HepG2 (cell line): ENCODE measurements at regions not wholly inside any gene's neighbourhood (a gene's known extent, or its start where the extent isn't known, plus 50 kb on each side); places are given as distances from the start of the nearest gene placed in this dataset.

Experiments used
- ATAC-seq: fragments of 200-7000 bp; cut with Tn5 transposase; 3 replicates; pipeline ENCODE4 v1.9.1; 2020; ENCODE audit warnings: mild to moderate bottlenecking, moderate library complexity
- BruUV-seq: library from RNA; stranded (reverse); fragments of 400-500 nt; replicated peaks from 2 replicates; lab custom pipeline; 2021; lab: Mats Ljungman, UMichigan
- CTCF ChIA-PET: fragments of 300-600 bp; formaldehyde crosslinking; extraction: SDS; loops from one replicate; lab custom pipeline; 2021; ENCODE audit warnings: low total read pairs, inconsistent platforms, low intra/inter-chr PET ratio; lab: Yijun Ruan, JAX
- POLR2A ChIA-PET: fragments of 350-600 bp; sonication (Branson Sonifier 250); formaldehyde crosslinking; loops from one replicate; lab custom pipeline; 2020; ENCODE audit warnings: antibody characterized with exemption, inconsistent platforms; lab: Yijun Ruan, JAX
- DNase-seq: peaks from one replicate; pipeline ENCODE4 v3.0.0-alpha.2; 2015; ENCODE audit warnings: low spot score
- FAIRE-seq: peaks from 3 replicates; lab custom pipeline; 2011; peaks lifted over from hg19 to GRCh38; lab: Jason Lieb, UNC
- H2AFZ ChIP-seq: one replicate; pipeline ENCODE4 v1.6.1; 2011; ENCODE audit warnings: low read length, inconsistent platforms
- H3K27ac ChIP-seq: fragments of 300-600 bp; 3 replicates; pipeline ENCODE4 v1.8.0; 2011; ENCODE audit warnings: mixed run types, mild to moderate bottlenecking, mixed read lengths, low read length, inconsistent platforms; ENCODE audit not compliant: insufficient read depth; ENCODE audit errors: extremely low read length
- H3K27me3 ChIP-seq, 2 experiments: fragments of 200-600 bp in 1 of 2; 2 replicates in 1 of 2; 3 replicates in 1 of 2; pipeline versions ENCODE4 v1.6.0 to v1.8.0; 2011; ENCODE audit warnings: low read length in 2 of 2, mild to moderate bottlenecking in 2 of 2, moderate library complexity in 2 of 2, inconsistent platforms in 1 of 2; ENCODE audit not compliant: insufficient read depth in 2 of 2, control insufficient read depth in 1 of 2
- H3K36me3 ChIP-seq, 2 experiments: fragments of 200-600 bp in 1 of 2; replicated peaks in 1 of 2; 2 replicates in 1 of 2; 3 replicates in 1 of 2; pipeline versions ENCODE4 v1.5.1 to v1.8.0; 2011; ENCODE audit warnings: low read length in 2 of 2, inconsistent platforms in 1 of 2; ENCODE audit not compliant: insufficient read depth in 2 of 2, control insufficient read depth in 1 of 2
- H3K4me1 ChIP-seq: 2 replicates; pipeline ENCODE4 v1.5.1; 2012; ENCODE audit warnings: low read length, inconsistent platforms; ENCODE audit not compliant: insufficient read depth
- H3K4me2 ChIP-seq: 2 replicates; pipeline ENCODE4 v1.6.0; 2011; ENCODE audit warnings: low read depth, low read length, inconsistent platforms
- H3K4me3 ChIP-seq, 3 experiments: fragments of 200-600 bp in 1 of 3; sonication (generic), shearing (Covaris generic) in 1 of 3; replicated peaks in 1 of 3; 2 replicates each; pipeline ENCODE4 v1.5.1; 2011 to 2016; ENCODE audit warnings: low read length in 3 of 3, inconsistent platforms in 2 of 3, low read depth in 2 of 3, mild to moderate bottlenecking in 2 of 3, control low read depth in 1 of 3, mixed read lengths in 1 of 3; ENCODE audit not compliant: insufficient read depth in 1 of 3
- H3K79me2 ChIP-seq: one replicate; pipeline ENCODE4 v1.6.1; 2011; ENCODE audit warnings: low read length, inconsistent platforms; ENCODE audit not compliant: insufficient read depth
- H3K9ac ChIP-seq: 2 replicates; pipeline ENCODE4 v1.6.0; 2011; ENCODE audit warnings: mild to moderate bottlenecking, low read depth, low read length, inconsistent platforms; ENCODE audit not compliant: insufficient read depth
- H3K9me3 ChIP-seq: 2 replicates; pipeline ENCODE4 v1.5.1; 2012; ENCODE audit warnings: mild to moderate bottlenecking, low read length
- H4K20me1 ChIP-seq: 2 replicates; pipeline ENCODE4 v1.6.0; 2011; ENCODE audit warnings: inconsistent platforms, mild to moderate bottlenecking, low read length, moderate library complexity; ENCODE audit not compliant: insufficient read depth
- CENPT ChIP-seq: sonication (generic); formaldehyde crosslinking; IDR thresholded peaks from 2 replicates; pipeline ENCODE4 v1.8.0; 2022; ENCODE audit warnings: low read depth, mild to moderate bottlenecking, moderate library complexity, missing genetic modification reagents
- CREM ChIP-seq, 2 experiments: sonication (generic) in 1 of 2; formaldehyde crosslinking in 1 of 2; IDR thresholded peaks; 2 replicates each; pipeline versions ENCODE4 v1.4.0 to v1.6.1; 2016 to 2020; ENCODE audit warnings: antibody characterized with exemption in 1 of 2, mild to moderate bottlenecking in 1 of 2, missing genetic modification reagents in 1 of 2
- KAT8 ChIP-seq: IDR thresholded peaks from 2 replicates; pipeline ENCODE4 v1.6.1; 2016; ENCODE audit warnings: missing genetic modification reagents, missing compliant biosample characterization
- KLF12 ChIP-seq: sonication (generic); formaldehyde crosslinking; IDR thresholded peaks from 2 replicates; pipeline ENCODE4 v1.4.0; 2020; ENCODE audit warnings: missing genetic modification reagents, borderline replicate concordance
- MBD4 ChIP-seq: IDR thresholded peaks from 2 replicates; pipeline ENCODE4 v1.6.1; 2012; ENCODE audit warnings: low read length, inconsistent platforms, borderline replicate concordance
- NCOA2 ChIP-seq: sonication (generic); formaldehyde crosslinking; IDR thresholded peaks from 2 replicates; pipeline ENCODE4 v1.8.0; 2022; ENCODE audit warnings: inconsistent platforms
- NFE2 ChIP-seq: sonication (generic); formaldehyde crosslinking; IDR thresholded peaks from 2 replicates; pipeline ENCODE4 v1.4.0; 2020; ENCODE audit warnings: missing genetic modification reagents
- NFE2L2 ChIP-seq: fragments of 150-350 bp; IDR thresholded peaks from 2 replicates; pipeline ENCODE4 v1.6.1; 2014; ENCODE audit warnings: low read length
- NKX3-1 ChIP-seq: sonication (generic); formaldehyde crosslinking; IDR thresholded peaks from 2 replicates; pipeline ENCODE4 v1.5.0; 2020; ENCODE audit warnings: missing genetic modification reagents
- PCBP1 ChIP-seq: fragments of 200-400 bp; formaldehyde crosslinking; IDR thresholded peaks from 2 replicates; pipeline ENCODE4 v1.6.1; 2017; ENCODE audit warnings: mild to moderate bottlenecking, low read depth, low read length, borderline replicate concordance
- POLR2A ChIP-seq, 2 experiments: IDR thresholded peaks; 2 replicates each; pipeline ENCODE4 v1.6.1; 2011; ENCODE audit warnings: low read depth in 2 of 2, low read length in 2 of 2, mild to moderate bottlenecking in 1 of 2, moderate library complexity in 1 of 2; ENCODE audit not compliant: insufficient read depth in 1 of 2
- TOPORS ChIP-seq: sonication (generic); formaldehyde crosslinking; IDR thresholded peaks from 2 replicates; pipeline ENCODE4 v1.8.0; 2023; ENCODE audit warnings: mild to moderate bottlenecking, missing genetic modification reagents
- ZBTB7B ChIP-seq: sonication (generic); formaldehyde crosslinking; IDR thresholded peaks from 2 replicates; pipeline ENCODE4 v1.4.0; 2020; ENCODE audit warnings: missing genetic modification reagents
- ZFAT ChIP-seq: sonication (generic); formaldehyde crosslinking; conservative IDR thresholded peaks from 2 replicates; pipeline ENCODE4 v1.8.1; 2023; ENCODE audit warnings: missing genetic modification reagents, inconsistent platforms
- ZFP41 ChIP-seq: sonication (generic); formaldehyde crosslinking; IDR thresholded peaks from 2 replicates; pipeline ENCODE4 v1.4.0; 2020; ENCODE audit warnings: mild to moderate bottlenecking, missing genetic modification reagents, borderline replicate concordance
- ZFP91 ChIP-seq: sonication (generic); formaldehyde crosslinking; IDR thresholded peaks from 2 replicates; pipeline ENCODE4 v1.9.0; 2022; ENCODE audit warnings: missing genetic modification reagents, mild to moderate bottlenecking, borderline replicate concordance
- ZNF251 ChIP-seq: sonication (generic); formaldehyde crosslinking; IDR thresholded peaks from 2 replicates; pipeline ENCODE4 v1.9.0; 2021; ENCODE audit warnings: mild to moderate bottlenecking, missing genetic modification reagents
- ZNF329 ChIP-seq: sonication (generic); formaldehyde crosslinking; IDR thresholded peaks from 2 replicates; pipeline ENCODE4 v1.9.0; 2021; ENCODE audit warnings: low read depth, mild to moderate bottlenecking, missing genetic modification reagents
- ZNF615 ChIP-seq: sonication (generic); formaldehyde crosslinking; IDR thresholded peaks from 2 replicates; pipeline ENCODE4 v1.5.0; 2020; ENCODE audit warnings: mild to moderate bottlenecking, missing genetic modification reagents, borderline replicate concordance
- ZNF703 ChIP-seq: sonication (generic); formaldehyde crosslinking; IDR thresholded peaks from 2 replicates; pipeline ENCODE4 v1.5.1; 2020; ENCODE audit warnings: missing genetic modification reagents, mild to moderate bottlenecking, moderate library complexity, borderline replicate concordance
- ZNF747 ChIP-seq: sonication (generic); formaldehyde crosslinking; IDR thresholded peaks from 2 replicates; pipeline ENCODE4 v1.8.1; 2023; ENCODE audit warnings: missing genetic modification reagents, mild to moderate bottlenecking, borderline replicate concordance
- WGBS: methylation state at CpG from one replicate; pipeline ENCODE4 v1.1.6; 2017; ENCODE audit warnings: low lambda C conversion rate; 5-methylcytosine and 5-hydroxymethylcytosine counted together
- in situ Hi-C: cut with HindIII; loops from 2 replicates; pipeline ENCODE4 v1.10.0; 2017; ENCODE audit warnings: low pct_unique_long_range_greater_than_20kb; ENCODE audit not compliant: extremely low pct_ligation_motif_present
- intact Hi-C: fragments of 100-400 bp; cut with micrococcal nuclease; formaldehyde crosslinking; loops from one replicate; pipeline ENCODE4 v1.10.0; 2022; ENCODE audit not compliant: unreplicated experiment

- intact Hi-C loops (no loop called here), in situ Hi-C loops (no loop called here)
- H3K4me2 ChIP-seq: no peak overlapping the region
- ChIA-PET POLR2A (no interaction called here), CTCF (no interaction called here)
- TF ChIP-seq ZNF747: no peak
- no peak for TF ChIP-seq CENPT
- no peak for TF ChIP-seq ZBTB7B (CRISPR knock-in tag)
- no peak for TF ChIP-seq ZNF251 (CRISPR knock-in tag)
- TF ChIP-seq ZNF615 (CRISPR knock-in tag): no peak
- TF ChIP-seq NFE2L2: no peak
- TF ChIP-seq POLR2A (IDR thresholded peaks at IDR 0.05; ENCODE audit: insufficient read depth in 1 of 2, low read depth in 2 of 2, low read length in 2 of 2): no peak
- no peak for TF ChIP-seq CREM (IDR thresholded peaks at IDR 0.05)
- no peak for TF ChIP-seq CREM (CRISPR knock-in tag; IDR thresholded peaks at IDR 0.05)
- TF ChIP-seq ZFP41: no peak
- TF ChIP-seq ZNF329 (CRISPR knock-in tag): no peak
- H3K9ac ChIP-seq: no peak overlapping the region
- H3K4me1 ChIP-seq: no peaks in the 10 kb centered on the region
- H3K27me3 ChIP-seq: peaks cover 0 to 28% of the 10 kb centered on the region in 2 experiments; a peak in 3 of 5 replicates
- H4K20me1 ChIP-seq: no peaks in the 10 kb centered on the region
- 7% methylated on average over 7 of the region's 7 CpGs for WGBS
- H3K36me3 ChIP-seq: no peaks in the 10 kb centered on the region
- H3K27ac ChIP-seq: no peak overlapping the region
- DNase-seq (no peak), ATAC-seq (no peak), FAIRE-seq (no peak)
- no peak overlapping the region for H2AFZ ChIP-seq
- no TSS peak for BruUV-seq
- H3K4me3 ChIP-seq: no peak overlapping the region
- no peaks in the 10 kb centered on the region for H3K79me2 ChIP-seq
- no peaks in the 10 kb centered on the region for H3K9me3 ChIP-seq
Measured at GRCh38 chr15:93312891-93313486, 224.0 kb upstream of the RGMA start.

- ChIA-PET POLR2A (no interaction called here), CTCF (no interaction called here)
- Histone ChIP-seq H3K9ac (no peak overlapping the region), H4K20me1 (no peaks in the 10 kb centered on the region), H3K27me3 (peaks cover 0 to 35% of the 10 kb centered on the region in 2 experiments; a peak in 3 of 5 replicates), H3K4me2 (no peak overlapping the region), H3K4me3 (no peak overlapping the region), H3K9me3 (no peaks in the 10 kb centered on the region), H3K79me2 (no peaks in the 10 kb centered on the region), H3K4me1 (no peaks in the 10 kb centered on the region), H3K36me3 (no peaks in the 10 kb centered on the region), H2AFZ (no peak overlapping the region), H3K27ac (no peak overlapping the region)
- intact Hi-C loops: no loop called here
- ATAC-seq (no peak), DNase-seq (no peak), FAIRE-seq (no peak)
- 26% methylated on average over 11 of the region's 11 CpGs for WGBS
- in situ Hi-C loops: no loop called here
- BruUV-seq: no TSS peak
- TF ChIP-seq KAT8 (no peak), TOPORS (CRISPR knock-in tag) (no peak), NKX3-1 (CRISPR knock-in tag) (no peak), ZFAT (no peak), NCOA2 (CRISPR knock-in tag) (no peak), ZNF703 (CRISPR knock-in tag) (no peak), MBD4 (no peak), ZFP91 (CRISPR knock-in tag) (no peak), PCBP1 (no peak), KLF12 (CRISPR knock-in tag) (no peak), NFE2 (no peak)
Measured at GRCh38 chr15:93311620-93312019, 222.6 kb upstream of the RGMA start.
